ENCODE measurements at regions not wholly inside any gene's neighbourhood (a gene's known extent, or its start where the extent isn't known, plus 50 kb on each side); places are given as distances from the start of the nearest gene placed in this dataset.

GRCh38 chr10:8539056-8539455, 484.6 kb downstream of the GATA3 start (continued):
- TF ChIP-seq ZBTB4 (CRISPR knock-in tag; IDR thresholded peaks at IDR 0.05) (no peak), FOXK2 (IDR thresholded peaks at IDR 0.05) (no peak), MEF2B (IDR thresholded peaks at IDR 0.05; ENCODE audit: partially characterized antibody, poor library complexity, severe bottlenecking) (no peak), BRCA1 (IDR thresholded peaks at IDR 0.05; ENCODE audit: low read depth, low read length) (no peak), GATAD2B (conservative IDR thresholded peaks at IDR 0.05; ENCODE audit: low read depth) (no peak), NFXL1 (IDR thresholded peaks at IDR 0.05; ENCODE audit: borderline replicate concordance) (no peak)

GRCh38 chr10:8543361-8544056, 489.0 kb downstream of the GATA3 start:
- FAIRE-seq: no peak
- SMC1A ChIA-PET (ENCODE audit: uncharacterized antibody, unreplicated experiment): interaction anchor here (0.7 kb wide), 2 partner anchors 31 to 33 kb away, joined by 3 read pairs; no protein-coding TSS in a partner anchor
- no peak overlapping the region for H2AFZ ChIP-seq (ENCODE audit: control insufficient read depth, low read depth, low read length)

More at GRCh38 chr10:8543361-8544056, 489.0 kb downstream of the GATA3 start:
- Histone ChIP-seq H3K4me3 (no peak overlapping the region), H3K4me1 (ENCODE audit: control insufficient read depth, insufficient read depth, low read length) (no peaks in the 10 kb centered on the region), H3K79me2 (ENCODE audit: control insufficient read depth, insufficient read depth, low read length) (no peaks in the 10 kb centered on the region), H3K27ac (ENCODE audit: control insufficient read depth, insufficient read depth) (no peak overlapping the region), H3K9ac (ENCODE audit: control insufficient read depth, insufficient read depth, low read length) (no peak overlapping the region), H3K9me3 (replicated peaks; ENCODE audit: control insufficient read depth, insufficient read depth, low read length) (no peaks in the 10 kb centered on the region), H3K36me3 (ENCODE audit: control insufficient read depth in 2 of 2, insufficient read depth in 2 of 2, low read length in 1 of 2) (no peaks in the 10 kb centered on the region), H3K27me3 (replicated peaks in 1 of 2; ENCODE audit: control insufficient read depth in 2 of 2, insufficient read depth in 2 of 2, low read length in 1 of 2) (no peaks in the 10 kb centered on the region; a peak in 1 of 4 replicates), H4K20me1 (ENCODE audit: control insufficient read depth, insufficient read depth) (no peaks in the 10 kb centered on the region), H3K4me2 (ENCODE audit: control insufficient read depth, insufficient read depth) (no peak overlapping the region)
- in situ Hi-C loops (cut with MboI): no loop called here
- 17% methylated on average over 3 of the region's 3 CpGs for WGBS (ENCODE audit: insufficient coverage, insufficient replicate concordance, low lambda C conversion rate, missing lambda C conversion rate)
- intact Hi-C loops (cut with micrococcal nuclease; ENCODE audit: unreplicated experiment): no loop called here
- DNase-seq (ENCODE audit: low read depth, low spot score) (no peak), ATAC-seq (no peak)
- BruUV-seq (replicated peaks): no TSS peak
- POLR2A ChIA-PET: no interaction called here
- CTCF ChIA-PET: interaction anchor here (1.4 kb wide), 1 partner anchor 16 kb away, joined by 4 read pairs; no protein-coding TSS in a partner anchor
- TF ChIP-seq ZBTB33 (IDR thresholded peaks at IDR 0.05) (no peak), EED (IDR thresholded peaks at IDR 0.05; ENCODE audit: low read depth) (no peak), BACH1 (IDR thresholded peaks at IDR 0.05; ENCODE audit: borderline replicate concordance) (no peak), PAX5 (IDR thresholded peaks at IDR 0.05; ENCODE audit: borderline replicate concordance, low read depth, low read length) (no peak)
- RAD21 ChIA-PET (ENCODE audit: unreplicated experiment): no interaction called here
